GM03348 (cell line): ENCODE measurements at regions not wholly inside any gene's neighbourhood (a gene's known extent, or its start where the extent isn't known, plus 50 kb on each side); places are given as distances from the start of the nearest gene placed in this dataset.
"Not testable (repeated sequence)": the region's sequence is repeated elsewhere in the genome, so short reads cannot be mapped to it uniquely, and the experiment has no call there.

Experiments used
- DNase-seq: peaks from one replicate; pipeline ENCODE4 v3.0.0; 2012; ENCODE audit warnings: low spot score

- no peak for DNase-seq
Measured at GRCh38 chr2:2586931-2587330, 255.9 kb upstream of the MYT1L start.

- DNase-seq, result no peak
Measured at GRCh38 chr2:2586068-2586776, 255.1 kb upstream of the MYT1L start.

- no peak for DNase-seq
Measured at GRCh38 chr2:2582998-2583545, 252.0 kb upstream of the MYT1L start.

GRCh38 chr2:2581331-2582159 is 250.5 kb upstream of the MYT1L start:
- DNase-seq, result no peak

GRCh38 chr2:2580841-2581240 is 249.8 kb upstream of the MYT1L start:
- DNase-seq, result not testable (repeated sequence)

- no peak for DNase-seq
Measured at GRCh38 chr2:2580341-2580740, 249.3 kb upstream of the MYT1L start.

- no peak for DNase-seq
Measured at GRCh38 chr2:2579814-2580213, 248.7 kb upstream of the MYT1L start.

GRCh38 chr2:2577407-2577831 is 246.3 kb upstream of the MYT1L start:
- no peak for DNase-seq

- DNase-seq, result no peak
Measured at GRCh38 chr2:2575870-2576386, 244.9 kb upstream of the MYT1L start.

GRCh38 chr2:2575181-2575577 is 244.1 kb upstream of the MYT1L start:
- no peak for DNase-seq

- DNase-seq, result no peak
Measured at GRCh38 chr2:2574401-2575180, 243.5 kb upstream of the MYT1L start.

- DNase-seq, result no peak
Measured at GRCh38 chr2:2573658-2574293, 242.7 kb upstream of the MYT1L start.

- DNase-seq, result no peak
Measured at GRCh38 chr2:2573205-2573604, 242.1 kb upstream of the MYT1L start.

- DNase-seq, result no peak
Measured at GRCh38 chr2:2572393-2573204, 241.5 kb upstream of the MYT1L start.

- DNase-seq, result no peak
Measured at GRCh38 chr2:2571301-2572150, 240.5 kb upstream of the MYT1L start.

- DNase-seq, result no peak
Measured at GRCh38 chr2:2570871-2571270, 239.8 kb upstream of the MYT1L start.

- DNase-seq, result no peak
Measured at GRCh38 chr2:2570360-2570759, 239.3 kb upstream of the MYT1L start.

- DNase-seq, result no peak
Measured at GRCh38 chr2:2569836-2570235, 238.8 kb upstream of the MYT1L start.

- no peak for DNase-seq
Measured at GRCh38 chr2:2569306-2569705, 238.2 kb upstream of the MYT1L start.

- DNase-seq, result no peak
Measured at GRCh38 chr2:2568411-2568810, 237.3 kb upstream of the MYT1L start.
